CD4-positive, alpha-beta T cell (primary cell): ENCODE measurements at regions not wholly inside any gene's neighbourhood (a gene's known extent, or its start where the extent isn't known, plus 50 kb on each side); places are given as distances from the start of the nearest gene placed in this dataset.
"Not testable (repeated sequence)": the region's sequence is repeated elsewhere in the genome, so short reads cannot be mapped to it uniquely, and the experiment has no call there.

Experiments
- ATAC-seq: fragments of 200-7000 bp; cut with Tn5 transposase; one replicate; pipeline ENCODE4 v1.10.0; 2022; ENCODE audit warnings: mild to moderate bottlenecking; ENCODE audit not compliant: poor library complexity
- CTCF ChIA-PET: fragments of 350-600 bp; sonication (Branson Sonifier 250); formaldehyde crosslinking; loops from one replicate; lab custom pipeline; 2021; ENCODE audit warnings: antibody characterized with exemption, inconsistent platforms; lab: Charles Lee
- POLR2A ChIA-PET: fragments of 350-600 bp; sonication (Branson Sonifier 250); formaldehyde crosslinking; loops from one replicate; lab custom pipeline; 2021; ENCODE audit warnings: antibody characterized with exemption, inconsistent platforms; lab: Charles Lee
- DNase-seq, 14 experiments: peaks; one replicate each; pipeline ENCODE4 v3.0.0-alpha.2; 2013 to 2020; ENCODE audit warnings: mixed read lengths in 2 of 14
- H3K27ac ChIP-seq, 2 donors: one replicate each; pipeline versions ENCODE4 v1.5.1 to v1.7.0; 2013; ENCODE audit warnings: low read length in 2 of 2, low read depth in 1 of 2, mild to moderate bottlenecking in 1 of 2
- H3K27me3 ChIP-seq, 2 experiments: 1 replicate in 1 of 2; 2 replicates in 1 of 2; pipeline versions ENCODE4 v1.6.1 to v1.7.0; 2013; ENCODE audit warnings: low read length in 2 of 2, control low read depth in 1 of 2, mild to moderate bottlenecking in 1 of 2, moderate library complexity in 1 of 2; ENCODE audit not compliant: insufficient read depth in 2 of 2, control insufficient read depth in 1 of 2
- H3K36me3 ChIP-seq: one replicate; pipeline ENCODE4 v1.6.1; 2013; ENCODE audit warnings: low read length, control low read depth; ENCODE audit not compliant: insufficient read depth
- H3K4me1 ChIP-seq: one replicate; pipeline ENCODE4 v1.6.1; 2013; ENCODE audit warnings: low read length, control low read depth; ENCODE audit not compliant: insufficient read depth
- H3K4me3 ChIP-seq: one replicate; pipeline ENCODE4 v1.5.1; 2013; ENCODE audit warnings: mild to moderate bottlenecking, low read length, moderate library complexity
- H3K9me3 ChIP-seq, 2 experiments: 1 replicate in 1 of 2; 2 replicates in 1 of 2; pipeline versions ENCODE4 v1.6.1 to v1.7.0; 2013; ENCODE audit warnings: low read length in 2 of 2, mild to moderate bottlenecking in 2 of 2, control low read depth in 1 of 2, moderate library complexity in 1 of 2; ENCODE audit not compliant: control insufficient read depth in 1 of 2, insufficient read depth in 1 of 2
- H3K27ac Mint-ChIP-seq: one replicate; pipeline ENCODE4 v1.8.0; 2020; ENCODE audit warnings: mixed read lengths
- H3K27me3 Mint-ChIP-seq: one replicate; pipeline ENCODE4 v1.8.0; 2021; ENCODE audit warnings: mixed read lengths
- H3K36me3 Mint-ChIP-seq: one replicate; pipeline ENCODE4 v1.8.0; 2021; ENCODE audit warnings: low read depth, mixed read lengths
- H3K4me1 Mint-ChIP-seq: one replicate; pipeline ENCODE4 v1.8.0; 2021; ENCODE audit warnings: low read depth, mixed read lengths
- H3K4me3 Mint-ChIP-seq: one replicate; pipeline ENCODE4 v1.8.0; 2020; ENCODE audit warnings: mild to moderate bottlenecking, mixed read lengths
- H3K9me3 Mint-ChIP-seq: one replicate; pipeline ENCODE4 v1.8.0; 2020; ENCODE audit warnings: mixed read lengths
- intact Hi-C, 2 experiments: fragments of 100-400 bp; cut with DNase I in 1 of 2; cut with micrococcal nuclease in 1 of 2; formaldehyde crosslinking; loops; one replicate each; pipeline versions ENCODE4 v1.15.1 to v1.9.0; 2023 to 2025; cut with DNase I, micrococcal nuclease
- TF ChIP-seq, protein P1 (sequence below): fragments of 200-600 bp; IDR thresholded peaks from one replicate; pipeline ENCODE4 v1.8.0; 2022; ENCODE audit warnings: antibody characterized with exemption, mild to moderate bottlenecking

DNA sequence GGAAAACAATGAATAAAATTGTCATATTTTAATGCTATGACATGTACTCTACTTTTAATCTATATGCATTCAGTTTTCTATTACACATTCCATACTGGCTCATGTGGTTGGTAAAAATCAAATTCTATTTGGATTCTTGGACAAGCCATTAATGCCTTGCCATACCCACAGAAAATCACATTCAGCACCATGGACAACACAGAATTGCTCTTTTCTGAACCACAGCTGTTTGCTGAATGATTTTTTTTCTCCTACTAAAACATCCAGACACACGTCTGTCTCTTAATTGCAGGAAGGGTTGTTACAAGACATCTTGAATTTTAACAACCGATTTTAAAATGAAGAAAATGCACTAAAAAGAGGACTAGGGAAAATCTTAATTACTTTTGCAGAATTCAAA, 675.6 kb downstream of the BRINP1 start:
- Mint-ChIP-seq H3K4me3 (no peak overlapping the region), H3K4me1 (no peaks in the 10 kb centered on the region), H3K36me3 (no peaks in the 10 kb centered on the region), H3K9me3 (peaks cover 12% of the 10 kb centered on the region), H3K27me3 (no peaks in the 10 kb centered on the region), H3K27ac (no peak overlapping the region)
- intact Hi-C loops, result no loop called here
- no peak overlapping the region for H3K27ac ChIP-seq
- TF ChIP-seq, protein P1, sequence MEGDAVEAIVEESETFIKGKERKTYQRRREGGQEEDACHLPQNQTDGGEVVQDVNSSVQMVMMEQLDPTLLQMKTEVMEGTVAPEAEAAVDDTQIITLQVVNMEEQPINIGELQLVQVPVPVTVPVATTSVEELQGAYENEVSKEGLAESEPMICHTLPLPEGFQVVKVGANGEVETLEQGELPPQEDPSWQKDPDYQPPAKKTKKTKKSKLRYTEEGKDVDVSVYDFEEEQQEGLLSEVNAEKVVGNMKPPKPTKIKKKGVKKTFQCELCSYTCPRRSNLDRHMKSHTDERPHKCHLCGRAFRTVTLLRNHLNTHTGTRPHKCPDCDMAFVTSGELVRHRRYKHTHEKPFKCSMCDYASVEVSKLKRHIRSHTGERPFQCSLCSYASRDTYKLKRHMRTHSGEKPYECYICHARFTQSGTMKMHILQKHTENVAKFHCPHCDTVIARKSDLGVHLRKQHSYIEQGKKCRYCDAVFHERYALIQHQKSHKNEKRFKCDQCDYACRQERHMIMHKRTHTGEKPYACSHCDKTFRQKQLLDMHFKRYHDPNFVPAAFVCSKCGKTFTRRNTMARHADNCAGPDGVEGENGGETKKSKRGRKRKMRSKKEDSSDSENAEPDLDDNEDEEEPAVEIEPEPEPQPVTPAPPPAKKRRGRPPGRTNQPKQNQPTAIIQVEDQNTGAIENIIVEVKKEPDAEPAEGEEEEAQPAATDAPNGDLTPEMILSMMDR, result no peak
- H3K4me3 ChIP-seq, result no peak overlapping the region
- no peaks in the 10 kb centered on the region for H3K4me1 ChIP-seq
- no peaks in the 10 kb centered on the region for H3K27me3 ChIP-seq
- H3K36me3 ChIP-seq, result no peaks in the 10 kb centered on the region
- ChIA-PET POLR2A (no interaction called here), CTCF (no interaction called here)
- ATAC-seq (no peak), DNase-seq (no peak)
- peaks cover 3 to 6% of the 10 kb centered on the region in 2 experiments for H3K9me3 ChIP-seq

DNA sequence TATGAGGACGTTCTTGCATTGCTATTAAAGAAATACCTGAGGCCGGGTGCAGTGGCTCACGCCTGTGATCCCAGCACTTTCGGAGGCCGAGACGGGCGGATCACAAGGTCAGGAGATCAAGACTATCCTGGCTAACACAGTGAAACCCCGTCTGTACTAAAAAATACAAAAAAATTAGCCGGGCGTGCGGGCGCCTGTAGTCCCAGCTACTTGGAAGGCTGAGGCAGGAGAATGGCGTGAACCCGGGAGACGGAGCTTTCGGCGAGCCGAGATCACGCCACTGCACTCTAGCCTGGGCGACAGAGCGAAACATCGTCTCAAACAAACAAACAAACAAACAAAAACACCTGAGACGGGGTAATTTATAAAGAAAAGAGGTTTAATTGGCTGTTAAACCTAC, 674.0 kb downstream of the BRINP1 start:
- H3K27ac Mint-ChIP-seq, POLR2A ChIA-PET, H3K27ac ChIP-seq, DNase-seq, H3K36me3 Mint-ChIP-seq, ATAC-seq, intact Hi-C loops, CTCF ChIA-PET, H3K27me3 ChIP-seq, H3K9me3 ChIP-seq, H3K4me3 Mint-ChIP-seq, H3K27me3 Mint-ChIP-seq, H3K4me3 ChIP-seq, H3K36me3 ChIP-seq, H3K4me1 ChIP-seq, H3K4me1 Mint-ChIP-seq: not testable (repeated sequence)
- H3K9me3 Mint-ChIP-seq, result peaks cover 12% of the 10 kb centered on the region

DNA sequence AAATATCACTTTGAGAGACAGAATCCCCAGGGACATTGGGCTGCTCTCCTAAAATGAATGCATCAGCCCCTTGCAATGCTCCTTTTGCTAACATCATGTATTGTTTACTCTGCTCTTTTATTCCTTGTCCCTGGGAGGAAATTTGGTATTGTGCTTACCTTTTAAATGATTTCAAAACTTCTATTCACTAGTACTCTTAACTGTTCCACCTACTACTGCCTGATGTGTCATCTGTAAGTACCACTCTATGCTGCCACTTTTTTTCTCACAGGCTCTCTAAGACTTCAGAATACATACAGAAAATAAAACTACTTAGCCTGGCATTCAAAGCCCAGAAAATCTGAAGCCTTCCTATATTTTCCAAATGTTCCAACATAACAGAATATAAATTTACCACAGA, 667.2 kb downstream of the BRINP1 start:
- Histone ChIP-seq H3K9me3 (peaks cover 3 to 8% of the 10 kb centered on the region in 2 experiments), H3K4me1 (no peaks in the 10 kb centered on the region), H3K27ac (no peak overlapping the region), H3K36me3 (no peaks in the 10 kb centered on the region), H3K27me3 (no peaks in the 10 kb centered on the region), H3K4me3 (no peak overlapping the region)
- Mint-ChIP-seq H3K9me3 (peaks cover under 1% of the 10 kb centered on the region), H3K4me3 (no peak overlapping the region), H3K27ac (no peak overlapping the region), H3K4me1 (no peaks in the 10 kb centered on the region), H3K27me3 (no peaks in the 10 kb centered on the region), H3K36me3 (no peaks in the 10 kb centered on the region)
- ATAC-seq, result no peak
- TF ChIP-seq, protein P1, result no peak
- intact Hi-C loops, result no loop called here
- POLR2A ChIA-PET, result no interaction called here
- CTCF ChIA-PET, result interaction anchor here (0.6 kb wide), 1 partner anchor 13 kb away, joined by 4 read pairs; no protein-coding TSS in a partner anchor
- DNase-seq, result no peak

DNA sequence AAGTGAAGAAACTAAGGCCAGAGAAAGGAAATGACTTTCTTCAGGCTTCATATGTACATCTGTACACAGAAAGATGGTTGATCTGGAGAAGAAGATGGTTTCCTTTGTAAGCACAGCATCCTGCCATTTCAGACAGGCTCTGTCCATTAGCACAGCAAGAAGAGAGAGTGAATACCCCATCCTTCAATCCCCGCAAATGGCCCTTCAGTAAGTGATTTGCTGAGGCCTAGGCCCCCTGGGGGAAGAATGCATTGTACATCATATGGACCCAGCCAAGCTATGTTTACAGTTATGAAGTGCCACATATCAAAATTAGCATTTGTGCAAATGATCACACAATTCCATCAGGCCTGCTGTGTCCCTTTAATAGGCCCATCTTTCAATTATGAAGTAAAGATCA, 657.4 kb downstream of the BRINP1 start:
- ATAC-seq, result no peak
- ChIA-PET CTCF (no interaction called here), POLR2A (no interaction called here)
- no peak for DNase-seq
- H3K9me3 Mint-ChIP-seq, result peaks cover 2% of the 10 kb centered on the region
- no peak overlapping the region for H3K4me3 Mint-ChIP-seq
- Histone ChIP-seq H3K9me3 (peaks cover 0 to under 1% of the 10 kb centered on the region in 2 experiments), H3K4me3 (no peak overlapping the region), H3K36me3 (no peaks in the 10 kb centered on the region), H3K4me1 (no peaks in the 10 kb centered on the region), H3K27me3 (no peaks in the 10 kb centered on the region), H3K27ac (no peak overlapping the region)
- TF ChIP-seq, protein P1, result no peak
- H3K36me3 Mint-ChIP-seq, result no peaks in the 10 kb centered on the region
- H3K27ac Mint-ChIP-seq, result no peak overlapping the region
- intact Hi-C loops, result no loop called here
- no peaks in the 10 kb centered on the region for H3K27me3 Mint-ChIP-seq
- H3K4me1 Mint-ChIP-seq, result no peaks in the 10 kb centered on the region
